IPS DF 4.7 (cell line): ENCODE measurements at regions not wholly inside any gene's neighbourhood (a gene's known extent, or its start where the extent isn't known, plus 50 kb on each side); places are given as distances from the start of the nearest gene placed in this dataset.

Experiments
- DNase-seq: peaks from one replicate; pipeline ENCODE4 v3.0.0-alpha.2; 2013; ENCODE audit warnings: low spot score; ENCODE audit errors: extremely low read depth

DNA sequence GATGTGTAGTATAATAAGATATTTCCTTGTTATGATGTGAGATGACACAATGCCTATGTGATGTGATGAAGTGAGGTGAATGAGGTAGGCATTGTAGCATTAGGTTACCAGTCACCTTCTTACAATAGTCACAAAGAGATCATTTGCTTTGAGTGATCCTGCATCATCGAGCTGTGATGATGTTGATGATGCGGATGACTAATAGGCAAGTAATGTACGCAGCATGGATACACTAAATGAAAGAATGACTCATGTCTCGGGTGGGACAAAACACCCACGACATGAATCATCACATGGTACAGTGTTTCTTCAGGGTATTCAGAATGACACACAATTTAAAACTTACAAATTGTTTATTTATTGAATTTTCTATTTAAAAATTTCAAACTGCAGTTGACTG, 806.3 kb upstream of the GJE1 start:
- no peak for DNase-seq

DNA sequence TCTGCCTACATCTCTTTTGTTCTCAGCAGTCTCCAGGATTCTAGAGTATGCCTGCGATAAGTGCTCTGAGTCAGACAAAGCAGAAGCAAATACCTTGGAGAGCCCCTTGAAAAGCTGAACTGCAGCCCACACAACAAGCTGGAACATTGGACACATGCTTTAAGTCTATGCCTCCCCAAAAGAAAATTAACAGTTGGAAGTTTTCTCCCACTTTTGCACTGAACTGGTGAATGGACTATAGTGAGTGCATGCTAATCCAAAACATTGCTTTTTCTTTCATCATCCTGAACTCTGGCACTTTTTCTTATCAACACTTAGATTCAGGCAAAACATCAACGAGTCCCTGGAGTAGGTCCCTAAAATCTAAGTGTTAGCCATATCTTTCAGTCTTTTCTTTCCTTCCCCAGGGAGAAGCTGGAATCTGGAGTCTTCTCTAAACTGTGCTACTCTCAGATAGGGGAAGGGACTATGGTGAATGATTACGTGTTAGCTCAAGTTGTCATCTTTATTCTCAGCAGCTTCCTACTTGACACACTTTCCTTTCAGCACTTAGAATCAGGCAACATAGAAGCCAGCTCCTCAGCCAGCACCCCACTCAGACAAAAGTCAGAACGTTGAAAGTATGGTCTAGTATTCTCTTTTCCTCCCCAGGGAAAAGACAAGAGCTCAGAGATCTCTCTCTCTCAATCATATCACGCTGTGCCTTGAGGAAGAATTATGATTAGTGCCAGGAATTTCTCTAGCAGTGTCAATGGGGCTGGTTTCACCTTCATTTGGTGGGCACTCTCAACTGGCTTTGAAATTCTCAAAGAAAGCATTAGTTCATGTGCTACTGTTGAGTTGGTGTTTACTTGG, 811.0 kb upstream of the GJE1 start:
- DNase-seq: no peak

DNA sequence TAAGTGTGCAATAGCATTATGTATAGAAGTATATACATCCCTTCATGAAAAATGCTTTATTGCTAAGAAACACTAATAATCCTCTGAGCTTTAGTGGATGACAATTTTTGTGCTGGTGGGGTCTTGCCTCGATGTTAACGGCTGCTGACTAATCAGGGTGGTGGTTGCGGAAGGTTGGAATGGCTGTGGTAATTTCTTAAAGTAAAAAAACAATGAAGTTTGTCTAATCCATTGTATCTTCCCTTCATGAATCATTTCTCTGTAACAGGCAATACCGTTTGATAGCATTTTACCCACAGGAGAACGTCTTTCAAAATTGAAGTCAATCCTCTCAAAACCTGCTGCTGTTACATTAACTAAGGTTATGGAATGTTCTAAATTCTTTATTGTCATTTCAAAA, 816.5 kb upstream of the GJE1 start:
- no peak for DNase-seq

DNA sequence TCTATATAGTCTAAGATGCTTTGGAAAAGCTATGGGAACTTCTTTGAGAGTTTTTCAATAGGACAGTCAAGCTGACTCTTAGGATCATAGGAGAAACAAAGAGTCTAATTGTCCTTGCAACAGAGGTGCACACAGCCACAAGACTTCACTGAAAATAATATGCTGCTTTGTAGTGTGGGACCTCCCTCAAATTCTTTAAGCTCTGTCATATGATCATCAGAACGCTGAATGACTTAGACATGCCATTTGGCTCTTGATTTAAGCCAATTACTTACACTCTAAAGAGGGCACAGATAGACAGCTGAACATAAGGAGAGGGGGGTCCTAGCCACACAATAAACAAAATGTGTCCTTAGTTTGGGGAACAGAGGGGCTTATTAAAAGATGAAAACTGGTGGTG, 818.7 kb upstream of the GJE1 start:
- no peak for DNase-seq

DNA sequence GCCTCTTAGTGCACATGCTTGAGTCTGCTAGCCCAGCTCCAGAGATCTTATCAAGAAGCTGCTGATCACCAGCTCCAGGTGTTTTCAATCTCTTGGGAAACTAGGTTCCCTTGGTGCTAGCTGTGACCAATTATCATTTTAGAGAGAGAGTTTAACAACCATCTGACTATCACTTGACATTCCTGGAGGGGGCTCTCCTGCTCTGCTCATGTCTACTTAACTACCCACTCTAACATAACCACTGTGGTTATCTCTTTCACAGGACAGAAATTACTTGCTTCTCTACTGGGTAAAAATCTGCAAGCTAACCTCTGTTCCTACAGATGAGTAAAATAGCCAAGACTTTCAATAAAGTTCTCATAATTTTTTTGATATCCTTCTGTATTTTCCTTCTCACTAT, 823.4 kb upstream of the GJE1 start:
- no peak for DNase-seq

DNA sequence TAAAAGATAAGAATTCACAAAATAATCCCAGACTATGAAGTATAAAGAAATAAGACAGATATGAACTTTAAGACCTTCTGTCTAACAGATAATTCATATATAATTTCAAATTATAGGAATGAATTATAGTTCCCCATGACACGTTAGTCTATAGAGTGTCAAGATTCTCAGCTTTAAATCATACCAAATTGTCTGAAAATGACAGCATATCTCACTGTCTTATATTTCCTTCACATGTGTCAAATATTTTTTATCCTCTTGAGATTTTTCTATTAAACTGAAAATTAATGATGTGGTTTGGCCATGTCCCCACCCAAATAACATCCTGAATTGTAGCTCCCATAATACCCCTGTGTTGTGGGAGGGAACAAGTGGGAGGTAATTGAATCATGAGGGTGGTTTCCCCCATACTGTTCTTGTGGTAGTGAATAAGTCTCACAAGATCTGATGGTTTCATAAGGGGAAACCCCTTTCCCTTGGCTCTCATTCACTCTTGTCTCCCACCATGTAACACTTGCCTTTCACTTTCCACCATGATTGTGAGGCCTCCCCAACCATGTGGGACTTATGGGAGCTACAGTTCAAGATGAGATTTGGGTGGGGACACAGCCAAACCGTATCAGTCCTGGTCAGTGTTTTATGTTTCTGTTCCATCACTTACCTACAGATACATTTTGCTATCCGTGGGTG, 825.3 kb upstream of the GJE1 start:
- DNase-seq: no peak

DNA sequence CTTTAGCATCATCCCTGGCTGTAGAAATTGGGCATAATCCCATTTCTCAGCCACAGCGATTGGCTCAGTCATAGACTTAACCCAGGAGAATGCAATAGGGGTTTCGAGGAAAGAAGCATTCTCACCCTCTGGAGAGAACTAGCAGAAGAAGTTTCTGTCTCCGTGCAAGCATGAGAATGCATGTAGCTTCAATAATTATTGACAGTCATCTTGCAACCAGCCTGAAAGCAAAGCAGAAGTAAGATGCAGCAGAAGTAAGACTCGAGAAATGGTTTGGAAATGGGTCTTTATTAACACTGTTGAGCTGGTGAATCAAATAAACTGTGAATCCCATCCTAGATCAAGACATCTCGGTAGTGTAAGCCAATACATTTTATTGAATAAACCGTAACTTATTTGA, 828.8 kb upstream of the GJE1 start:
- DNase-seq: no peak

DNA sequence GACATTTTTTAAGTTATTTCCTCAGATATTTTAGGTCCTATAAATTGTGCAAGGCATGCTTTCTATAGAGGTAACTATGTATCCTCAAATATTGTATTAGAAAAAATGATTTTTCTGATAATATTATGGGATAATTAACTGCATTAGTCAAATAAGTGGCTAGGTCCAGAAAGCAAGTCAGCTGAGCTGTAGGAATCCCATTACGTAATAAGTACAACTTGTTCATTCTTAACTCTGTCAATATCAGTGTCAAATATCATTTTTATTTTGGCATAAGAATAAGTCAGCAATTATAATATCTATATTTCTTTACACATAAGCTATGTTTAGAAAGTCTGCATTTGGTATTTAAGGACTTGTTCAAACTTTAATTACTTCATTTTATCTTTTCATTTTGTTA, 830.9 kb upstream of the GJE1 start:
- no peak for DNase-seq

DNA sequence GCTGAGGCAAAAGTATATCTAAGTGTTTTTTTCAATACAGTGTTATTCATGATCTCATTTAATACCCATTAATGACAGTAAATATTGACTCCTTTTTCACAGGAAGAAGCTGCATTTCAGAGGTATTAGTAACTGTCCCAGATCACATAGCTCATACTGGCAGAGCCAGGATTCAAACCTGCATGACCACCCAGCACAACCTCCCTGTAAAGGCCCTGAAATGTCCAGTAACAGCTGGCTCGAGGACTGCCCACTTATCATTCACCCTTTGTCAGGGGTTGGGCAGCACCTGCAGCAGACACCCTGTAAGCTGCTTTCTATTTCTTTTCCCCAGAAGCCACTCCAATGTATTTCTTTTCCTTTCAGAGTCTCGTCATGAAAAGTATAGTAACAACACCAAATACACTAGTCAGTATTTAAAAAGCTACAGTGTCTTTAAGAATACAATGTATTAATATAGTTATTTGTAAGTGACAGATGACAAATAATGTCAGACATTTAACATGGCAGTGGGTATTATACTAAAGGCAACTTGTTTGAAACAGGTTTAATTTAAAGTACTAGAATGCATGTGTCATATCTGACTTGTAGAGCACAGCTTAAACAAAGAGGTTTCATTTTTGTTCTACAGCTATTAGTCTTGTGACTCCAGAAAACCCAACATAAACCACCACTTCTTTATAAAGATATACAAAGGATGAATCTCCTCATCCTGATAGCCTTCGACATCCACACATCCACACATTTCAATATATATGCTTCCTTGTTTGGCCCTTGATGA, 841.6 kb upstream of the GJE1 start:
- no peak for DNase-seq

DNA sequence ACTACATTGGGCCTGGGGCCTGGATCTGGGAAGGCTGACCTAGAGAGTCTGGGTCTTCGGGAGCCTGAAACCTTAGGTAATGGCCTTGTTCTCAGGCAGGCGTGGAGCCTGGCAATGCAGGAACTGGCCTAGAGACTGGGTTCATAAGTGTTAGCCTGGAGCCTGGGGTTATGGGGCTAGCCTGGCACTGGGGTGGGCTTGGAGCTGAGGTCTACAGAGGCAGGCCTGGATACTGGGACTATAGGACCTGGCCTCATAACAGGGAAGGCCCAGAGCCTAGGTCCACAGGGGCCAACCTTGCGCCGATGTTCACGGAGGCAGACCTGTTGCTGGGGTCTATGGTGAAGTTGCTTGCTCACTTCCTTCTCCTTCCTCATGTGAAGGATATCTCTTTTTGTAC, 843.8 kb upstream of the GJE1 start:
- no peak for DNase-seq

DNA sequence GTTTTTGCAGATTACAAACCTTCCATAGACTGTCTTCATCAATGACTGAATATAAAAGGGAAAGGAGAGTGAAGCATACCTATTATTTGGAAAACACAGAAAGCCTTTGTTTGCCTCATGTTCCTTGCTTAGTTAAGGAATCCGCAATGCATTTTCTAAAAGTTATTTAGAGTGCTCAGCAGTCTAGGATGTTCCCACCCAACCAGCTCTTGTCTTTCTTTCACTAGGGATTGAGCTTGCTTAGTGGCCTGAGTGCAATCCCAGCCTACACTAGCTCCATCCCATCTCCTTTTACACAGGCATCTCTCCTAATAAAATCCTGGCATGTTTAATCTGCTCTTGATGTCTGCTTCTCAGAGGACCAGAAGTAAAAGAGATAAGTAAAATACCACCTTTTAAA, 850.5 kb upstream of the GJE1 start:
- no peak for DNase-seq

DNA sequence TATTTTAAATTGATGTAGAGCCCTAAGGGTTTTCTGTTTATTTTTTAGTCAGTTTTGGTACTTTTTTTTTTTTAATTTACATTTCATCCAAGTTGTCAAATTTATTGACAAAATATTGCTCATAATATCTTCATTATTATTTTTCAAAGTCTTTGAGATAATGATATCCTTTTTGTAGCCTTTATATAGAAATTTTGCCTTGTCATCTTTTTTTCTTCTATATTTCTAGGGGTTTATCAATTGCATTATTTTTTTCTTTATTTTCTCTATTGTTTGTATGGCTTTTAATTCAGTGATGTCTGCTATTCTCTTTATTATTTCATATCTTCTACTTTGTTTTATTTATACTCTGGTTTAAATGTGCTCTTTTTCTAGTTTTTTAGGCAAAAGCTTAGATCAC, 863.0 kb upstream of the GJE1 start:
- no peak for DNase-seq

DNA sequence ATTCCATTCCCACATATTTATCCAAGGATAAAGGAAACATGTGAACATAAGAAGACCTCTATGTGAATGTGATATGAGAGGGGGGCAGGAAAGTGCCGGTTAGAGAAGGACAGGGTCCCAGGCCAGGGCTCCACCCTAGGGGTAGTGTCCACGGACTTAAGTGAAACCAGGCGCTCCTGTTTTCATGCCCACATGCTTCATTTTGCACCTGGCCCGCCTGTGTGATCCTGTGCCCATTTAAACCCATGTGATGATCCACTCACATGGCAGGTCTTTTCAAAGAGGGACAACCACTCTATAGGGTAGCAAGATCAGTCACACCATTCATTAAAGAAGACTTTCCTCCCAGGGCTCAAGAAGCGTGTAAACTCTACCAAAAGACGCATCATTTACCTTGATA, 865.3 kb upstream of the GJE1 start:
- no peak for DNase-seq

DNA sequence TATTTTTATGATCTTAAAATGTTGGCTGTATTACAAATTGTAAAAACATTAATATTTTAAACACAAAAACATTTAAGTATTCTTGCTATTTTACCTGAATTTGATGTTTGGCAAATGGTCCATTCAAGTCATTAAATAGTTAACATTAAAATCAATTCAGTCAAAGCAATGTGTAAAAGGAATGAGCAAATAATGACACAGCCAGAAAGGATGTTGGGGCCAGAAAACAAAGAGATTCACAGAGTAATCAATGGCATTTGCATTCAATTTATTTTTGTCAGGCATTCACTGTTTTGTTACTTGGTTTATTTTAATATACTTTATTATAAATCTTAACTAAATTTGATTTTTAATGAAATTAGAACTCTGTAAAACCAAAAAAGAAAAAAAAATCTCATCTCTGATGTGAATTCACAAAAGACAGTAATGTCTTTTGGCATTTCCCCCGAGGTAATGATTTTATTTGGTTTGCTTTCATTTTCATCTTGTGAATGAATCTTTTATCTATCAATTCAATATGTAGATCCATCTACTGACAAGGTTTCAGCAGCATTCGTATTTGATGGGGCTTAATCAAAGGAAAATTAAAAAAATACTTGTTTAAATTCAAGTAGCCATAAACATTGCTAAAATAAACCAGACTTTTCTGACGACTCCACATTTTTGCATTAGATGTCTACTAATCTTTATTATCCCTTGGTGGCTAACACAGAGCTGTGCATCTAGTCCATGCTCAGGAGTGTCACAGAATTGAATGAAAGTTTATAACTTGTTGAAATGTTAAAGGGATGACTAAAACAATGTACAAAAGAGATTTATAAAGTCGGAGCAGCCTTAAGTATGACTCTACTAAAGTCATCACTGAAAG, 866.7 kb upstream of the GJE1 start:
- DNase-seq: no peak

DNA sequence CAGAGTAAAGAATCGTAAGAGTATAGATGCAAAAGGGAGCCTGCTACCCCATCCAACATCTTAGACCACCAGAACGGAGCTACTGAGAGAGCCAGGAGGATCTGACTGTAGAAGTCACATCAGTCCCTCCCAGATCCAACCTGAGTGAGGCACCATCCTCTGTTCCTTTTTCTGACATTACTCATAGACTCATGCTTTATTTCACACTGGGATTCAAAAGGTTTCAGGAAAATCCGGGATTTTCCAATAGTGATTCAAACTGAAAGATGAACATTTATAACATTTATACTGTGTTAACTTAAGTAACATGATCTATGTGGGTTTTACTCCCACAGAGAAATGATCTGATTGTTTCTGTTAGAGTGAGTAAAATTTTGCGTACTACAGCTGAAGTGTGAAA, 868.6 kb upstream of the GJE1 start:
- no peak for DNase-seq

DNA sequence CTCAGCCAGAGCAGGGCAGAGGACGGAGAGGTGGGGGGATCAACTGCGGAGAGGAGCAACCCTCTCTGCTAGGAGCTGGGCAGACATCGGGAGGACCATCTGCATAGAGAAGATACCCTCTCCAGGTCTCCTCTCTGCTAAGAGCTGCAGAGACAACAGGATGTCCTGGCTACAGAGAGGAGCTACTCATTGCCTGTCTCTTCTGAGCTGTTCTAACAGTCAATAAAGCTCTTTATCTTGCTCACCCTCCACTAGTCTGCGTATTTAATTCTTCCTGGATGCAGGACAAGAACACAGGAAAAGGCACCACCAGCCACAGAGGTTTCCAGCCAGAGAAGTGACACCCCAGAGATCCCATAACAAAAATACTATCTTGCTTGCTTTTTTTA, 871.1 kb upstream of the GJE1 start:
- DNase-seq: no peak

DNA sequence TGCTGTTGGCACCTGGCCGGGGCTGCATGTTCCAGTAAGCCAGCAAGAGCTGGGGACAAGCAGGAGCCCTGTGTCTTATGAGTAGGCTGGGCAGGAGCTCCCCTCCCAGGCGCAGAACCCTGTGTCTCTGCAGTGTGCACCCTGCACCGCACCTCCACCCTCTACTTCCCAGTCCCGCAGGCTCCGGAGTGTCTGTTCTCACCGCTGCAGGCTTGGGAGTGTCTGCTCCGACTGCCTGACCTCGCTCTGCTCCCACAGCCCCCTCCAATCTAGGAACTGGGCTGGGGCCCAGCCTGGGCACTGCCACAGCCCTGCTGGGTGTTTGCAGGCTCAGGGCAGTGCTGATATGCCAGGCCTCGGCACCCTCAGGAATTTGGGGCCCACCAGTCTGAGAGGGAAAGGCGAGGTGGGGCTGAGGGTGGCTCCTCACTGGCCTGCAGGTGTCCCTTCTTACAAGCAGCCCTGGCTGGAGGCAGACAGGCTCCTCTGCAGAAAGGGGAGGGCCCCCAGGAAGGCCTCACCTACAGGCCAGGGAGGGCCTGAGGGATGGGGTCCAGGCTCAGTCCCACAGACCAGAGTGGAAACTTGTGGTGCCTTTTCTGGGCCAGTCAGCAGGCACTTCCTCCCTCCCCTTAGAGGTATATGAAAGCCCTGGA, 871.6 kb upstream of the GJE1 start:
- no peak for DNase-seq

DNA sequence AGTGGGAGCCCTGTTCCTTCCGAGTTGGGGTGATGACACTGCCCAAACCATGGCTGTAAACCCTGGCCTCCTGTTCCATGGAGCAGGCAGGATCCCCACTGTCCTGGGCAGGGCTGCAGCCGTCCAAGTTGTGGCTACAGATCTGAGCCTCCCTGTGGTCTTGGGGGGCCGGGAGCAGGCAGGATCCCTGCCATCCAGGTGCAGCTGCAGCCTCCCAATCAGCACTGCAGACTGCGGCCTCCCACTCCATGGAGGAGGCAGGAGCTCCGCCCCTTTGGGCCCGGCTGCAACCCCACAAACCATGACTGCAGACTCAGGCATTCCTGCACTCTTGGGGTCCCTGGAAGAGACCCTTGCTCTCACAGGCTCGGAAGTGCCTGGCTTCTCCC, 872.1 kb upstream of the GJE1 start:
- DNase-seq: no peak

DNA sequence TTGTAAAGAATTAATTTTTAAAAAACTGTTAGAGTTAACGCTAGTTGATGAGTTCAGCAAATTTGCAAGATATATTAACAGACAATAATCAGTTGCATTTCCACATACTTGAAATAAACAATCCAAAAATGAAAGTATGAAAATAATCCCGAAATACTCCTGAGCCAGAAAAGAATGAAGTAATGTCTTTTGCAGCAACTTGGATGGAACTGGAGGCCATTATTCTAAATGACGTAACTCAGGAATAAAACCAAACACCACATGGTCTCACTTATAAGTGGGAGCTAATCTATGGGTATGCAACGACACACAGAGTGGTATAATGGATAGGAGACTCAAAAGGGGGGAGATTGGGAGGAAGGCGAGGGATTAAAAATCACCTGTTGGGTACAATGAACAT, 872.9 kb upstream of the GJE1 start:
- no peak for DNase-seq

DNA sequence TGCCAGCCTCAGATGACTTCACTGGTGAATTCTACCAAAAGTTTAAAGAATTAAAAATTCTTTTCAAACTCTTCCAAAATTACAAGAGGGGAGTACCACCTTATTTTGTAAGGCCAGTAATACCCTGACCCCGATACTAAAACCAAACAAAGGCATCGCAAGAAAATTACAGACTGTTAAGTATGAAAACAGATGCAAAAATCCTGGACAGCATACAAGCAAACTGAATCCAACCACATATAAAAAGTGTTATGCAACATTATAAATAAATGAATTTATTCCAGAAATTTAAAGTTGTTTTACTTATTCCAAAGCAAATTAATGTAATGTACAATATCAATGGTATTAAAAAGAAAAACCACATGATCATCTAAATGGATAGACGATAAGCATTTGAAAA, 873.6 kb upstream of the GJE1 start:
- DNase-seq: no peak

DNA sequence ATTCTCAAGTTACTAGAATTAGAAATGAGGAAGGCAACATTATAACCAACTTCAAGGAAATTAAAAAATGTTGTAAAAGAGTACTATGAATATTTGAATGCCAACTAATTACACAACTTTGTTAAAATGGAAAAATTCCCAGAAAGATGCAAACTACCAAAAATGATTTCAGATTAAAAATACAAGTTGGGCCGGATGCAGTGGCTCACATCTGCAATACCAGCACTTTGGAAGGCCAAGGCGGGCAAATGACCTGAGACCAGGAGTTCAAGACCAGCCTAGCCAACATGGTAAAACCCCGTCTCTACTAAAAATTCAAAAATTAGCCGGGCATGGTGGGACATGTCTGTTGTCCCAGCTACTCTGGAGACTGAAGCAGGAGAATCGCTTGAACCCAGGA, 874.2 kb upstream of the GJE1 start:
- DNase-seq: no peak
